ENCODE measurements at regions not wholly inside any gene's neighbourhood (a gene's known extent, or its start where the extent isn't known, plus 50 kb on each side); places are given as distances from the start of the nearest gene placed in this dataset.
"Not testable (repeated sequence)": the region's sequence is repeated elsewhere in the genome, so short reads cannot be mapped to it uniquely, and the experiment has no call there.

DNA sequence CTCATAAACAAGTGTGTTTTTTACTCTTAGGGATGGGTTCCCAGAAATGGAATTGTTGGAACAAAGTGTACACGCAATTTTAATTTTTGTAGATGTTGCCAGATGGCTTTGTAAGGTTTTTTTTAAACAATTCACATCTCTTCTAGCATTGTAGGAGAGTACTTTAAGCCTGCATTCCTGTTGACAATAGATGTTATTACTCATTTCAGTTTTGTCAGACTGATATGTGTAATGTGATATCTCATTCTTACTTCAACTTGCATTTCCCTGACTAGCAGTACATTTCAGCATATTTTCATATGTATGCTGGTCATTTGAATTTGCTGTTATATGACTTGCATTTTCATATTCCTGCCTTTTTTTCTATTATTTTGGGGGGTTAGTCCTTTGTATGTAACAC, 186.6 kb upstream of the SLITRK6 start:
- POLR2A ChIA-PET, result no interaction called here
- DNase-seq (ENCODE audit: extremely low spot score), result no peak
- TF ChIP-seq, protein P1, sequence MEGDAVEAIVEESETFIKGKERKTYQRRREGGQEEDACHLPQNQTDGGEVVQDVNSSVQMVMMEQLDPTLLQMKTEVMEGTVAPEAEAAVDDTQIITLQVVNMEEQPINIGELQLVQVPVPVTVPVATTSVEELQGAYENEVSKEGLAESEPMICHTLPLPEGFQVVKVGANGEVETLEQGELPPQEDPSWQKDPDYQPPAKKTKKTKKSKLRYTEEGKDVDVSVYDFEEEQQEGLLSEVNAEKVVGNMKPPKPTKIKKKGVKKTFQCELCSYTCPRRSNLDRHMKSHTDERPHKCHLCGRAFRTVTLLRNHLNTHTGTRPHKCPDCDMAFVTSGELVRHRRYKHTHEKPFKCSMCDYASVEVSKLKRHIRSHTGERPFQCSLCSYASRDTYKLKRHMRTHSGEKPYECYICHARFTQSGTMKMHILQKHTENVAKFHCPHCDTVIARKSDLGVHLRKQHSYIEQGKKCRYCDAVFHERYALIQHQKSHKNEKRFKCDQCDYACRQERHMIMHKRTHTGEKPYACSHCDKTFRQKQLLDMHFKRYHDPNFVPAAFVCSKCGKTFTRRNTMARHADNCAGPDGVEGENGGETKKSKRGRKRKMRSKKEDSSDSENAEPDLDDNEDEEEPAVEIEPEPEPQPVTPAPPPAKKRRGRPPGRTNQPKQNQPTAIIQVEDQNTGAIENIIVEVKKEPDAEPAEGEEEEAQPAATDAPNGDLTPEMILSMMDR (IDR thresholded peaks at IDR 0.05; ENCODE audit: control extremely low read depth, extremely low read depth, low read depth, missing control alignments), result no peak
- CTCF ChIA-PET, result no interaction called here

DNA sequence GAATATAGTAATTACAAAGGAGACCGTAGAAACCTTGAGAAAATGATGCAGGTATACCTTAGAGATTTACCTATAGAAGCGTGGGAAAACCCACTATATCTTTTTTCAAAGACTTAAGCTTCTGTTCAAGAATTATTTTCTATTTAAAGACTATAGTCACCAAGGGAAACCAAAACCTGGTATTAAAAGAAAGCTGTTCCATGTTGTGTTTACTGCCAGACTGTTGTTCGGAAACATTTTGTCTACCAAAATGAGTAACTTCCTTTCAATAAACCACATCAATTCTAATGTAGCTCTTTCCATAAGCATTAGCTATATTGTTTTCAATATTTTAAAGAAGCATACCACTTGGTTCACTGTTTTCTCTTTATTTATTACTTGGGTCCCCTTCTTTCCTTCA, 182.9 kb upstream of the SLITRK6 start:
- no peak for DNase-seq (ENCODE audit: extremely low spot score)
- POLR2A ChIA-PET, result no interaction called here
- TF ChIP-seq, protein P1 (IDR thresholded peaks at IDR 0.05; ENCODE audit: control extremely low read depth, extremely low read depth, low read depth, missing control alignments), result no peak
- CTCF ChIA-PET, result no interaction called here

DNA sequence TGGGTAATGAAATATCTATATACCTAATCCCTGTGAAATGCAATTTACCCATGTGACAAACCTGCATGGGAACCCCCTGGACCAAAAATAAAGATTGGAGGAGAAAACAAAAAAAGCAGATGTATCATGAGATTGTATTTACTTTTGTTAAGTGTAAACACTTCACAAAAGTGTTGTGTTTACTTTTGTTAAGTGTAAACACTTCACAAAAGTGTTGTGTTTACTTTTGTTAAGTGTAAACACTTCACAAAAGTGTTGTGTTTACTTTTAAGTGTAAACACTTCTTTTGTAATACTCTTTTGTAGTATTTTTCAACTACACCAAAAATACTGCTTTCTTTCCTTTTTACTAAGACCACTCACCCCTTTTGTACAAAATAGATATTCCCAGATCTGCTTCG, 181.2 kb upstream of the SLITRK6 start:
- CTCF ChIA-PET; DNase-seq (ENCODE audit: extremely low spot score); POLR2A ChIA-PET: not testable (repeated sequence)

DNA sequence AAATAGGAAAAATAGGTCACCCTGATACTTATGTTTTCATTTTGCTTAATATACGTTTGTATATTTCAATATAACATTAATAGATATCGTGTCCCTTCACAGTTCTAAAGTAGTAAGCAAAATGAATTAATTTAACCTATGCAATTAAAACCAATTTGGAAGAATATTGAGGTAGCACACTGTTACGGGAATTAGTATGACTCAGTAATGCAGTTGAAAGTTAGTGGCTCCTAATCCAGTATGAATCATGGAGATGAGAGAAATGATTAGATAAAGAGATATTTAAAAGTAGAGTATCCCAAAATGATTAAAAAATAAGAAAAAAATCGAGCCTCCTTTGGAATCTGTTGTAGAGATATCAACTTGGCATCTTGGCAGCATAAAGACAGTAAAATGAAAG, 177.0 kb upstream of the SLITRK6 start:
- TF ChIP-seq, protein P1 (IDR thresholded peaks at IDR 0.05; ENCODE audit: control extremely low read depth, extremely low read depth, low read depth, missing control alignments), result no peak
- DNase-seq (ENCODE audit: extremely low spot score), result no peak
- CTCF ChIA-PET, result no interaction called here
- POLR2A ChIA-PET, result no interaction called here

DNA sequence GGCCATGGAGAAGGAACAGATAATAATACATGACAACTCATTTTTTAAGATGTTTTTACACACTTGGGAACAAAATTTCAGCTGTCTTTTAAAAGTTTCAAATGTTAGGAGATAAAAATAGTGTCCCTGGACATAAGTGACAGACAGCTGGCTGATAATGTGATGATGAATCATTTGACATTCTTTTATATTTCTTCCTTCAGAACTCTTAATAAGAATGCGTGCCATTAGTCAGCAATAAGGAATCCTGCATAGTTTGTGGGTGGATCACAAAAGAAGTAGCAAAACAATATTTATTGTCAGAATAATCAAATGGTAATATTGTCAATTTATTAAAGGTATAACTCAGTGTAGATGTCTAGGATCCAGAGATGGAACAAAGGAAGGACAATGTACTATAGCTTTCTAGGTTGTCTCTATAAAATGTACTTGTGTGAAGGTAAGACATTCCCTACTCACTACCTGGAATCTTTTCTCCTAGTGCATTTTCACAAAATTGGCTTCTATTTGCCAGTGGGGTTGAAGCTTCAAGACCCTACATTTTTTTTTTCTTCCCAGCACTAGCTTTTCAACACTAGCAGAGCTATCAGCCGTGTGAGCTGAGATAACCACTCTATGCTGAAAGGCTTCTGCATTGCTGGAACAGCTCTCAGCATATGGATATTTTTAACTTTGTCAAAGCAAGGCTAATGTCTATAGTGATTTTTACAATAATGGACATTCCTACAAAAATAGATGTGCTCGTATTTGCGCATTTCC, 175.6 kb upstream of the SLITRK6 start:
- TF ChIP-seq, protein P1 (IDR thresholded peaks at IDR 0.05; ENCODE audit: control extremely low read depth, extremely low read depth, low read depth, missing control alignments), result no peak
- POLR2A ChIA-PET, result no interaction called here
- no peak for DNase-seq (ENCODE audit: extremely low spot score)
- CTCF ChIA-PET, result interaction anchor here (1.4 kb wide), 1 partner anchor 9 kb away, joined by 3 read pairs; no protein-coding TSS in a partner anchor

DNA sequence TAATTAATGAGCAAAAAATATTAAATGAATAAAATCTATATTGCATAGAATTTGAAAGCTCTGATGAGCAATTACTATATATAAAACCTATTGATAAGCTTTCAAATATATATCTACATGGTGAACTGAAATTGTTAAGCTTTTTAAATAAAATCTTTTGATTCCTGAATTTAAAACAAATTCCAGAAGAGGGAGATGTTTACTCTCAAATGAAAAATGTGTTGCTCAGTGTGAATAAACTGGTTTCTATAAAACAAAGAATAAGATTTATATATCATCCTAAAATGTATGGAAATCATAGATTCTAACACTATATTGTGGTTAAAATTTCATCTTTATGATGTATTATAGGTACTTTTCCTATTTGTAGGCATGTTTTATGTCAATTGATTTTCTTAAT, 171.5 kb upstream of the SLITRK6 start:
- ChIA-PET CTCF (no interaction called here), POLR2A (no interaction called here)
- TF ChIP-seq, protein P1 (IDR thresholded peaks at IDR 0.05; ENCODE audit: control extremely low read depth, extremely low read depth, low read depth, missing control alignments), result no peak
- DNase-seq (ENCODE audit: extremely low spot score), result no peak

DNA sequence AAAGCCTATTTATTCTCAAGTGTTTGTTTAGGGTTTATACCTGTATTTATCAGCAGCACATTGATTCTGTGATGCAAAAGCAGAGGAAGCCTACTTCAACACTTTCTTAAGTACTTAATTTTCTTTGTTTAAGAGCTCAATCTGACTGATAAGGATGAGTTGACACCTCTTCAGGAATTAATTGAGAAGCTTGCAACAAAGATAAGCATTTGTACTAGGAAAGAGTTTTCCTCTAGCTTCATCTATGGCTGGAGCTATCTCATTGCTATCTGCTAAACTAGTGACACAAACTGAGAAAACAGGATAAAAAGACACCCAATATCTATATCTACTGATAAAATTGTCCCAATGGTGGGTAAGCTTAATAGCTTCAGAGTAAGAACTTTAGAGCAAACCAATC, 170.1 kb upstream of the SLITRK6 start:
- TF ChIP-seq, protein P1 (IDR thresholded peaks at IDR 0.05; ENCODE audit: control extremely low read depth, extremely low read depth, low read depth, missing control alignments), result no peak
- CTCF ChIA-PET, result interaction anchor here (1.2 kb wide), 1 partner anchor 18 kb away, joined by 3 read pairs; no protein-coding TSS in a partner anchor
- POLR2A ChIA-PET, result no interaction called here
- DNase-seq (ENCODE audit: extremely low spot score), result no peak
